Left lung (tissue), 4 donors: ENCODE measurements at regions not wholly inside any gene's neighbourhood (a gene's known extent, or its start where the extent isn't known, plus 50 kb on each side); places are given as distances from the start of the nearest gene placed in this dataset.

ENCODE experiments used
- ATAC-seq: fragments of 200-7000 bp; cut with Tn5 transposase; one replicate; pipeline ENCODE4 v1.9.1; 2020; ENCODE audit warnings: moderate library complexity
- DNase-seq, 4 donors: peaks; one replicate each; pipeline ENCODE4 v3.0.0-alpha.2; 2013 to 2020
- H3K27ac ChIP-seq, 2 donors: fragments of 200-600 bp; sonication (generic) in 1 of 2; one replicate each; pipeline versions ENCODE4 v1.5.0 to v1.8.0; 2020 to 2021
- H3K27me3 ChIP-seq, 2 donors: fragments of 200-600 bp; sonication (generic) in 1 of 2; one replicate each; pipeline versions ENCODE4 v1.5.0 to v1.8.0; 2020 to 2021
- H3K36me3 ChIP-seq, 2 donors: fragments of 200-600 bp; sonication (generic) in 1 of 2; one replicate each; pipeline versions ENCODE4 v1.5.0 to v1.8.0; 2020 to 2021
- H3K4me1 ChIP-seq, 2 donors: fragments of 200-600 bp; one replicate each; pipeline ENCODE4 v1.8.0; 2021
- H3K4me3 ChIP-seq, 2 donors: fragments of 200-600 bp; sonication (generic) in 1 of 2; one replicate each; pipeline versions ENCODE4 v1.5.0 to v1.8.0; 2020 to 2021; ENCODE audit warnings: mild to moderate bottlenecking in 1 of 2
- H3K9me3 ChIP-seq, 2 donors: fragments of 200-600 bp; sonication (generic) in 1 of 2; one replicate each; pipeline versions ENCODE4 v1.5.0 to v1.8.0; 2020 to 2021
- intact Hi-C, 2 donors: fragments of 100-400 bp; cut with DNase I; formaldehyde crosslinking; loops; one replicate each; pipeline versions ENCODE4 v1.11.2 to v1.14.2; 2022
- TF ChIP-seq, protein P1 (sequence below), 2 donors: fragments of 200-600 bp; sonication (generic) in 1 of 2; IDR thresholded peaks; one replicate each; pipeline versions ENCODE4 v1.5.0 to v1.8.0; 2021; ENCODE audit warnings: antibody characterized with exemption in 2 of 2
- donor health status: DM: no; HTN: yes; CAD: no.
- donor health status: DM: no; HTN: no; CAD: no.

DNA sequence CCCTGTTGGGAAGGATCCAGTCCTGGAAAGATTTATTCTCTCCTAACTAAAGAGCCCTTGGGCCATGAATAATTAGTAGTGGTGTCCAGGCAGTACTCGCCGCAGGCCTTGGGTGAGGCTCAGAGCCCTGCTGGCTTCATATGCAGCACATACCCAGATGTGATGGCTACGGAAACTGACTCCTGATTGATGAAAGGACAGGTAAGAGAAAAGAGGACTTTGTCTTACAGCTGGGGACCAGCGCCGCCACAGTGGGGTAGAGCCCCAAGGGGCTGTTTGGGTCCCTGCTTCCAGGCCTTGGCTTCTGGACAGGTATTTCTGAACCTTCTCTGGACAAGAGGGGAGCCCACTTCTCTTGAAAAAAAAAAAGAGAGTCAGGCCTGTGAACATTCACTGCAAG is 1680.8 kb downstream of the EFNB2 start:
- intact Hi-C loops: no loop called here
- Histone ChIP-seq H3K4me3 (no peak overlapping the region), H3K27me3 (no peaks in the 10 kb centered on the region), H3K4me1 (no peaks in the 10 kb centered on the region), H3K27ac (no peak overlapping the region), H3K36me3 (no peaks in the 10 kb centered on the region), H3K9me3 (no peaks in the 10 kb centered on the region)
- ATAC-seq: no peak
- TF ChIP-seq, protein P1, sequence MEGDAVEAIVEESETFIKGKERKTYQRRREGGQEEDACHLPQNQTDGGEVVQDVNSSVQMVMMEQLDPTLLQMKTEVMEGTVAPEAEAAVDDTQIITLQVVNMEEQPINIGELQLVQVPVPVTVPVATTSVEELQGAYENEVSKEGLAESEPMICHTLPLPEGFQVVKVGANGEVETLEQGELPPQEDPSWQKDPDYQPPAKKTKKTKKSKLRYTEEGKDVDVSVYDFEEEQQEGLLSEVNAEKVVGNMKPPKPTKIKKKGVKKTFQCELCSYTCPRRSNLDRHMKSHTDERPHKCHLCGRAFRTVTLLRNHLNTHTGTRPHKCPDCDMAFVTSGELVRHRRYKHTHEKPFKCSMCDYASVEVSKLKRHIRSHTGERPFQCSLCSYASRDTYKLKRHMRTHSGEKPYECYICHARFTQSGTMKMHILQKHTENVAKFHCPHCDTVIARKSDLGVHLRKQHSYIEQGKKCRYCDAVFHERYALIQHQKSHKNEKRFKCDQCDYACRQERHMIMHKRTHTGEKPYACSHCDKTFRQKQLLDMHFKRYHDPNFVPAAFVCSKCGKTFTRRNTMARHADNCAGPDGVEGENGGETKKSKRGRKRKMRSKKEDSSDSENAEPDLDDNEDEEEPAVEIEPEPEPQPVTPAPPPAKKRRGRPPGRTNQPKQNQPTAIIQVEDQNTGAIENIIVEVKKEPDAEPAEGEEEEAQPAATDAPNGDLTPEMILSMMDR (IDR thresholded peaks at IDR 0.05): no peak
- DNase-seq: peak in 1 of 4 donors; percentile 53

DNA sequence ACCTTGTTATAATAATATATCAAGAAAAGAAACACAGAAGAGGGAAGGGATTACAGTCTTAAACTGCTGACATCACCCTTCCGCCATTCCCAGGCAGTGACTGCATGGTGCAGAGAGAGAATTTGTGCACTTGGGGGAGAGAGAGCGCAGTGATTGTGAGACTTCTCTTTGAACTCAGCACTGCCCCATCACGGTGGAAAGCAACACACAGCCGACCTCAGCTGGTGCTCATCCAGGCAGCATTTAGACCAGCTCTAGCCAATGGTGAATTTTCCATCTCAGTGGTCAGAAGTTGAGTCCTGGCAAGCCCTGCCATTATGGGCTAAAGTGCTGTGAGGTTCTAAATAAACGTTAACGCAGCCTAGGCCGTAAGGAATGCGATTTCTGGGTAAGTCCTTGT is 1681.5 kb downstream of the EFNB2 start:
- intact Hi-C loops: no loop called here
- no peak for ATAC-seq
- no peak overlapping the region for H3K27ac ChIP-seq

DNA sequence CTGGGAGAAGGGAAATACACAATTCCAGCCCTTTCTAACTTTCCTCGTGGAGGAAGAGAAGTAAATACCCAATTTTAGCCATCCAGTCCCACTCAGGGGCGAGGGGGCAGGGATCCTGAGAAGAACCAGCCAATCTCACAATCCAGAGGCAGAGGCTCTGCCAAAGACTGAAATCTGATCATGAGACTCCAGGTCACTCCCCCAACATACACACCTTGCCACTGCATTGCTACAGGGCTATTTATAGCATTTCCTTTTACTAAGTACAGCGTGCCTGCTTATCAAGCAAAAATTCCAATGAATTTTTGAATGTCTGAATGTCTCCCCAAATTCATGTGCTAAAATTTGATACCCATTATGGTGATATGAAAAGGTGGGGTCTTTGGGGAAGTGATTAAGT is 1687.5 kb downstream of the EFNB2 start:
- intact Hi-C loops: no loop called here
- TF ChIP-seq, protein P1 (IDR thresholded peaks at IDR 0.05): no peak
- Histone ChIP-seq H3K9me3 (no peaks in the 10 kb centered on the region), H3K27me3 (no peaks in the 10 kb centered on the region), H3K4me1 (no peaks in the 10 kb centered on the region), H3K27ac (no peak overlapping the region), H3K36me3 (no peaks in the 10 kb centered on the region), H3K4me3 (no peak overlapping the region)
- ATAC-seq (peak; percentile 44), DNase-seq (peak in 1 of 4 donors; percentile 18)

More for the DNA sequence above, 1681.5 kb downstream of the EFNB2 start:
- no peaks in the 10 kb centered on the region for H3K4me1 ChIP-seq
- H3K36me3 ChIP-seq: no peaks in the 10 kb centered on the region
- DNase-seq: no peak
- H3K4me3 ChIP-seq: no peak overlapping the region
- H3K9me3 ChIP-seq: no peaks in the 10 kb centered on the region
- TF ChIP-seq, protein P1 (IDR thresholded peaks at IDR 0.05): no peak
- no peaks in the 10 kb centered on the region for H3K27me3 ChIP-seq

DNA sequence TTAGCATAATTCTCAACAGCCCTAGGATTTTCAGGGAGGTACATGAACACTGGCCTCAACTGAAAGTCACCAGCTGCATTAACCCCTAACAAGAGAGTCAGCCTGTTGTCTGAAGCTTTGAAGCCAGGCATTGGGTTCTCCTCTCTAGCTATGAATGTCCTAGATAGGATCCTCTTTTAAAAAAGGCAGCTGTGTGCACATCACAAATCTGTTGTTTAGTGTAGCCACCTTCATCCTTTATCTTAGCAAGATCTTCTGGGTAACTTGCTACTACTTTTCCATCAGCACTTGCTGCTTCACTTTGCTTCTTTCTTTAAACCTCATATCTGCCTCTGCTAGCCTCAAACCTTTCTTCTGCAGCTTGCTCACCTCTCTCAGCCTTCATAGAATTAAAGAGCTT is 1692.1 kb downstream of the EFNB2 start:
- TF ChIP-seq, protein P1 (IDR thresholded peaks at IDR 0.05): no peak
- ATAC-seq (no peak), DNase-seq (no peak)
- no peaks in the 10 kb centered on the region for H3K9me3 ChIP-seq
- no peak overlapping the region for H3K4me3 ChIP-seq
- intact Hi-C loops: no loop called here
- H3K4me1 ChIP-seq: no peaks in the 10 kb centered on the region
- no peaks in the 10 kb centered on the region for H3K36me3 ChIP-seq
- no peaks in the 10 kb centered on the region for H3K27me3 ChIP-seq
- no peak overlapping the region for H3K27ac ChIP-seq

DNA sequence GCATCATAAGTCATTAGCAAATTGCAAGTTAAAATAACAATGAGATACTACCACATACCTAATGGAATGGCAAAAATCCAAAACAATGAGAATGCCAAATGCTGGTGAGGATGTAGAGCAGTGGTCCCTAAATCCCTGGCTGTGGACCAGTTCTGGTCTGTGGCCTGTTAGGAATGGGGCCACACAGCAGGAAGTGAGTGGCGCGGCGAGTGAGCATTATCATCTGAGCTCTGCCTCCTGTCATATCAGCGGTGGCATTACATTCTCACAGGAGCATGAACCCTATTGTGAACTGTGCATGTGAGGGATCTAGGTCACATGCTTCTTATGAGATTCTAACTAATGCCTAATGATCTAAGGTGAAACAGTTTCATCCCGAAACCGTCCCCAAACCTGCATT is 1694.4 kb downstream of the EFNB2 start:
- no peaks in the 10 kb centered on the region for H3K4me1 ChIP-seq
- H3K27ac ChIP-seq: no peak overlapping the region
- intact Hi-C loops: no loop called here
- no peaks in the 10 kb centered on the region for H3K36me3 ChIP-seq
- no peak overlapping the region for H3K4me3 ChIP-seq
- no peaks in the 10 kb centered on the region for H3K9me3 ChIP-seq
- no peaks in the 10 kb centered on the region for H3K27me3 ChIP-seq
- TF ChIP-seq, protein P1 (IDR thresholded peaks at IDR 0.05): no peak
- DNase-seq (no peak), ATAC-seq (no peak)
